ENCODE measurements at regions not wholly inside any gene's neighbourhood (a gene's known extent, or its start where the extent isn't known, plus 50 kb on each side); places are given as distances from the start of the nearest gene placed in this dataset.

DNA sequence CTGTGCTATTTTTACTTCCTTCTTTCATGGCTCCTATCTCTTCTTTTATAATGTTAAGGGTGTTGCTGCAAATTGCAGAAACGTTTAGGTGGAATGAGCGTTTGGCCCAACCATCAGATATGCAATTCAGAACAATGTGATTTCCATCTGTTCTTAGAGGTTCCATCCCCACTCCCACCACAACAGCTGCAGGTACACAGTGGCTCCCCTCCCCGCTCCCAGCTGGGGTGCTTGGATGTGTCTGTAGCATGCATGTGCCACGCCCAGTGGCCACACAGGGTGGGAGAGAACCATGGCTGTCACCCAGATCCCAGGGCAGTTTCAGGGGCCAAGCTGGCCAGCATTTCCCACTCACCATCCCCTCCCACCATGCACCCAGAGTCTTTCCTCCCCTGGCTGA, 62.2 kb downstream of the ACTL7B start:
- CTCF ChIA-PET = interaction anchor here (0.9 kb wide), 1 partner anchor 32 kb away, joined by 3 read pairs; no protein-coding TSS in a partner anchor
- Histone ChIP-seq H3K4me1 (ENCODE audit: control insufficient read depth, extremely low read depth, insufficient read depth, low read length) (no peaks in the 10 kb centered on the region), H3K4me3 (replicated peaks in 1 of 3; ENCODE audit: insufficient read depth in 1 of 3, low read depth in 1 of 3, low read length in 3 of 3) (no peak overlapping the region), H4K20me1 (replicated peaks; ENCODE audit: control insufficient read depth, extremely low read depth, insufficient read depth, low read length) (no peaks in the 10 kb centered on the region), H3K9me3 (replicated peaks; ENCODE audit: control insufficient read depth, insufficient read depth, low read length) (no peaks in the 10 kb centered on the region), H3K79me2 (ENCODE audit: control insufficient read depth, insufficient read depth, low read length) (no peaks in the 10 kb centered on the region), H3K4me2 (ENCODE audit: insufficient read depth, low read length) (no peak overlapping the region), H3K9me1 (replicated peaks; ENCODE audit: control insufficient read depth, extremely low read depth, insufficient read depth, low read length) (no peaks in the 10 kb centered on the region), H2AFZ (ENCODE audit: low read depth, low read length) (no peak overlapping the region), H3K9ac (replicated peaks; ENCODE audit: extremely low read depth, insufficient read depth, low read length) (no peak overlapping the region), H3K27ac (ENCODE audit: insufficient read depth, low read depth, low read length) (no peak overlapping the region), H3K36me3 (ENCODE audit: control insufficient read depth in 2 of 2, extremely low read depth in 1 of 2, insufficient read depth in 2 of 2, low read length in 2 of 2) (no peaks in the 10 kb centered on the region), H3K27me3 (ENCODE audit: control insufficient read depth in 2 of 2, insufficient read depth in 2 of 2, low read length in 2 of 2) (no peaks in the 10 kb centered on the region)
- POLR2A ChIA-PET = no interaction called here
- FAIRE-seq (no peak), DNase-seq (ENCODE audit: low read depth, low spot score) (no peak)
- TF ChIP-seq EZH2 (IDR thresholded peaks at IDR 0.05; ENCODE audit: borderline replicate concordance, low read depth, low read length, severe bottlenecking) (no peak), MYC (IDR thresholded peaks at IDR 0.05; ENCODE audit: low read depth, low read length) (no peak)
- TF ChIP-seq, protein P1, sequence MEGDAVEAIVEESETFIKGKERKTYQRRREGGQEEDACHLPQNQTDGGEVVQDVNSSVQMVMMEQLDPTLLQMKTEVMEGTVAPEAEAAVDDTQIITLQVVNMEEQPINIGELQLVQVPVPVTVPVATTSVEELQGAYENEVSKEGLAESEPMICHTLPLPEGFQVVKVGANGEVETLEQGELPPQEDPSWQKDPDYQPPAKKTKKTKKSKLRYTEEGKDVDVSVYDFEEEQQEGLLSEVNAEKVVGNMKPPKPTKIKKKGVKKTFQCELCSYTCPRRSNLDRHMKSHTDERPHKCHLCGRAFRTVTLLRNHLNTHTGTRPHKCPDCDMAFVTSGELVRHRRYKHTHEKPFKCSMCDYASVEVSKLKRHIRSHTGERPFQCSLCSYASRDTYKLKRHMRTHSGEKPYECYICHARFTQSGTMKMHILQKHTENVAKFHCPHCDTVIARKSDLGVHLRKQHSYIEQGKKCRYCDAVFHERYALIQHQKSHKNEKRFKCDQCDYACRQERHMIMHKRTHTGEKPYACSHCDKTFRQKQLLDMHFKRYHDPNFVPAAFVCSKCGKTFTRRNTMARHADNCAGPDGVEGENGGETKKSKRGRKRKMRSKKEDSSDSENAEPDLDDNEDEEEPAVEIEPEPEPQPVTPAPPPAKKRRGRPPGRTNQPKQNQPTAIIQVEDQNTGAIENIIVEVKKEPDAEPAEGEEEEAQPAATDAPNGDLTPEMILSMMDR (IDR thresholded peaks at IDR 0.05; ENCODE audit: extremely low read depth in 1 of 2, insufficient read depth in 1 of 2, low read depth in 1 of 2, low read length in 2 of 2) = no peak
- dilution Hi-C loops (cut with MboI; ENCODE audit: extremely low pct_ligation_motif_present, low sequenced_read_pairs) (no loop called here), intact Hi-C loops (cut with micrococcal nuclease) (no loop called here)
- BruUV-seq (replicated peaks) = no TSS peak

DNA sequence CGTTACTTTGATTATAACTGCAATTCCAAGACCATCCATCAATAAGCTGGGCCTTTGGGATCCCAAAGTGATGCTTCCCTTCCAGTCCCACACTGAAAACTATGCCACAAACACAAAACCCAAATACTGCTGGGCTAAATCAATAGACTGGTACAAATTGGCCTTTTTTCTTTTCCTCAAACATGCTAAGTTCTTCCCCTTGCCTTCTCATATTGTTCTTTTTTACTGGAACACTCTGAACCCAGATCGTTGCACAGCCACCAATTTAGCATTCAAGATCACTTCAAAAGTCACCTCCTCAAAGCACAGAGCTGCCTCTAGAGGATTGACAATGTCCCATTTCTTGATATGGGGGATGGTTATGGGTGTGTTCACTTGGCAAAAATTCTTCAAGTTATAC, 66.0 kb downstream of the ACTL7B start:
- no peak overlapping the region for H3K9ac ChIP-seq (replicated peaks; ENCODE audit: extremely low read depth, insufficient read depth, low read length)
- dilution Hi-C loops (cut with MboI; ENCODE audit: extremely low pct_ligation_motif_present, low sequenced_read_pairs) = no loop called here
- DNase-seq (ENCODE audit: low read depth, low spot score) (no peak), FAIRE-seq (no peak)
- no peaks in the 10 kb centered on the region for H3K4me1 ChIP-seq (ENCODE audit: control insufficient read depth, extremely low read depth, insufficient read depth, low read length)
- TF ChIP-seq EZH2 (IDR thresholded peaks at IDR 0.05; ENCODE audit: borderline replicate concordance, low read depth, low read length, severe bottlenecking) (no peak), POLR2AphosphoS5 (IDR thresholded peaks at IDR 0.05; ENCODE audit: insufficient read depth, low read depth, low read length) (no peak)
- TF ChIP-seq, protein P1 (IDR thresholded peaks at IDR 0.05; ENCODE audit: extremely low read depth in 1 of 2, insufficient read depth in 1 of 2, low read depth in 1 of 2, low read length in 2 of 2) = no peak
- no peak overlapping the region for H2AFZ ChIP-seq (ENCODE audit: low read depth, low read length)
- BruUV-seq (replicated peaks) = no TSS peak
- H3K27me3 ChIP-seq (ENCODE audit: control insufficient read depth in 2 of 2, insufficient read depth in 2 of 2, low read length in 2 of 2) = peaks cover 0 to 1% of the 10 kb centered on the region in 2 experiments
- no peak overlapping the region for H3K4me3 ChIP-seq (replicated peaks in 1 of 3; ENCODE audit: insufficient read depth in 1 of 3, low read depth in 1 of 3, low read length in 3 of 3)
- H3K36me3 ChIP-seq (ENCODE audit: control insufficient read depth in 2 of 2, extremely low read depth in 1 of 2, insufficient read depth in 2 of 2, low read length in 2 of 2) = no peaks in the 10 kb centered on the region
- no peak overlapping the region for H3K27ac ChIP-seq (ENCODE audit: insufficient read depth, low read depth, low read length)
- ChIA-PET POLR2A (no interaction called here), CTCF (no interaction called here)
- intact Hi-C loops (cut with micrococcal nuclease) = no loop called here
- H3K9me3 ChIP-seq (replicated peaks; ENCODE audit: control insufficient read depth, insufficient read depth, low read length) = no peaks in the 10 kb centered on the region
- no peaks in the 10 kb centered on the region for H3K79me2 ChIP-seq (ENCODE audit: control insufficient read depth, insufficient read depth, low read length)
- no peaks in the 10 kb centered on the region for H4K20me1 ChIP-seq (replicated peaks; ENCODE audit: control insufficient read depth, extremely low read depth, insufficient read depth, low read length)
- no peaks in the 10 kb centered on the region for H3K9me1 ChIP-seq (replicated peaks; ENCODE audit: control insufficient read depth, extremely low read depth, insufficient read depth, low read length)
- H3K4me2 ChIP-seq (ENCODE audit: insufficient read depth, low read length) = no peak overlapping the region

Measured in endothelial cell of umbilical vein (primary cell).